ENCODE measurements at regions not wholly inside any gene's neighbourhood (a gene's known extent, or its start where the extent isn't known, plus 50 kb on each side); places are given as distances from the start of the nearest gene placed in this dataset.

DNA sequence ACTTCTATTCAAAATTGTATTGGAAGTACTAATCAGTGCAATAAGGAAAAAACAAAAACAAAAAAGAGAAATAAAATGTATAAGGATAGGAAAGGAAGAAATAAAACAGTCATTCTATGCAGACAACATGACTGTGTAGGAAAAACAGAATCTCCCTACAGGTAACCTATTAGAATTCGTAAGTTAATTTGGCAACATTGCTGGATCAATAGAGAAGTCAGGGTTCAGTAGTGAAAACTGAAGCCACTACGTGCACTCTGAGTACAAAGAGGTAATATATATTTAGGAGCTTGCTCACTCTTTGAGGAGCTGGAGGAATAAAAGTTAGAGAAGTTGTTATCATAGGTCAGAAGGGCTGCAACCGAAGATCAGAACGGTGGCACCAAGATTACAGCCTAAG lies 84.0 kb upstream of the BMAL1 start:
- no peaks in the 10 kb centered on the region for H3K36me3 ChIP-seq (ENCODE audit: control insufficient read depth in 2 of 4, insufficient read depth in 4 of 4, low read length in 3 of 4)
- ChIA-PET POLR2A (ENCODE audit: partially characterized antibody) (no interaction called here), CTCF (ENCODE audit: partially characterized antibody) (no interaction called here)
- no peaks in the 10 kb centered on the region for H4K20me1 ChIP-seq (replicated peaks in 1 of 2; ENCODE audit: control insufficient read depth in 1 of 2, insufficient read depth in 2 of 2, low read length in 2 of 2)
- no peak overlapping the region for H2AK5ac ChIP-seq (ENCODE audit: low read depth, low read length)
- no peak overlapping the region for H2BK20ac ChIP-seq (ENCODE audit: low read length)
- no peaks in the 10 kb centered on the region for H3K79me2 ChIP-seq (ENCODE audit: control insufficient read depth in 1 of 2, insufficient read depth in 2 of 2, low read length in 2 of 2)
- H4K91ac ChIP-seq (replicated peaks; ENCODE audit: insufficient read length, low read length): no peak overlapping the region
- no peaks in the 10 kb centered on the region for H3K79me1 ChIP-seq (ENCODE audit: low read depth, low read length)
- H3K4me2 ChIP-seq (ENCODE audit: insufficient read depth in 1 of 2, low read depth in 2 of 2, low read length in 2 of 2): no peak overlapping the region
- DNase-seq (ENCODE audit: low read depth in 1 of 2, low spot score in 2 of 2) (no peak), FAIRE-seq (no peak)
- no peaks in the 10 kb centered on the region for H3K27me3 ChIP-seq (replicated peaks in 1 of 4; ENCODE audit: control insufficient read depth in 3 of 4, extremely low read depth in 1 of 4, insufficient read depth in 3 of 4, low read length in 3 of 4)
- no peak overlapping the region for H3K18ac ChIP-seq (ENCODE audit: extremely low read depth, low read length)
- no peak overlapping the region for H3K23ac ChIP-seq (ENCODE audit: insufficient read length)
- no peaks in the 10 kb centered on the region for H3K4me1 ChIP-seq (replicated peaks in 1 of 4; ENCODE audit: control insufficient read depth in 3 of 4, insufficient read depth in 4 of 4, low read length in 3 of 4)
- H2BK12ac ChIP-seq (ENCODE audit: low read depth, low read length): no peak overlapping the region
- no peak overlapping the region for H2AFZ ChIP-seq (ENCODE audit: low read length)
- H3K4me3 ChIP-seq (ENCODE audit: extremely low read depth in 1 of 4, insufficient read depth in 2 of 4, low read depth in 3 of 4, low read length in 4 of 4): no peak overlapping the region
- no peak overlapping the region for H4K8ac ChIP-seq (ENCODE audit: extremely low read depth, insufficient read depth, low read length)
- WGBS, 2 experiments (ENCODE audit: extremely low coverage in 1 of 2, insufficient coverage in 1 of 2, insufficient read length in 1 of 2, insufficient replicate concordance in 2 of 2, low coverage in 1 of 2, low lambda C conversion rate in 2 of 2, missing lambda C conversion rate in 1 of 2): 88% methylated on average over 4 of the region's 4 CpGs; no CpG with 5 or more reads in 1 of the 2 experiments
- no peak overlapping the region for H4K5ac ChIP-seq (ENCODE audit: insufficient read length, low read depth, low read length)
- no peak overlapping the region for H2BK15ac ChIP-seq (ENCODE audit: low read length)
- H3K9ac ChIP-seq (replicated peaks in 1 of 4; ENCODE audit: extremely low read depth in 1 of 4, low read depth in 3 of 4, low read length in 3 of 4): no peak overlapping the region
- H3K56ac ChIP-seq (replicated peaks; ENCODE audit: insufficient read length, low read depth, low read length): no peak overlapping the region
- no peaks in the 10 kb centered on the region for H3K23me2 ChIP-seq (ENCODE audit: low read depth, low read length)
- no peak overlapping the region for H2BK120ac ChIP-seq (replicated peaks; ENCODE audit: low read depth, low read length)
- TF ChIP-seq CHD2 (IDR thresholded peaks at IDR 0.05; ENCODE audit: low read length) (no peak), NRF1 (IDR thresholded peaks at IDR 0.05; ENCODE audit: low read depth, low read length) (no peak), RBBP5 (IDR thresholded peaks at IDR 0.05; ENCODE audit: borderline replicate concordance, low read depth, low read length) (no peak), CEBPB (IDR thresholded peaks at IDR 0.05; ENCODE audit: low read depth, low read length) (no peak), CREB1 (IDR thresholded peaks at IDR 0.05) (no peak), HDAC2 (IDR thresholded peaks at IDR 0.05; ENCODE audit: borderline replicate concordance in 1 of 2, low read depth in 2 of 2, low read length in 2 of 2) (no peak), CHD1 (IDR thresholded peaks at IDR 0.05; ENCODE audit: low read depth, low read length) (no peak), EGR1 (IDR thresholded peaks at IDR 0.05; ENCODE audit: borderline replicate concordance, low read depth, low read length) (no peak), GABPA (IDR thresholded peaks at IDR 0.05; ENCODE audit: borderline replicate concordance, insufficient read depth, low read length) (no peak), SUZ12 (IDR thresholded peaks at IDR 0.05; ENCODE audit: low read length) (no peak)
- peaks cover 11 to 13% of the 10 kb centered on the region in 2 experiments; a peak in 3 of 4 replicates for H3K9me3 ChIP-seq (ENCODE audit: insufficient read depth in 2 of 2, low read depth in 1 of 2, low read length in 1 of 2)
- H3K14ac ChIP-seq (ENCODE audit: insufficient read length): no peak overlapping the region
- no peak overlapping the region for H2BK5ac ChIP-seq (ENCODE audit: low read depth, low read length)
- H3K4ac ChIP-seq (replicated peaks; ENCODE audit: insufficient read length, low read depth, low read length): no peak overlapping the region
- no peak overlapping the region for H3K27ac ChIP-seq (ENCODE audit: low read depth, low read length)
